ENCODE measurements at regions not wholly inside any gene's neighbourhood (a gene's known extent, or its start where the extent isn't known, plus 50 kb on each side); places are given as distances from the start of the nearest gene placed in this dataset.
A peak's percentile ranks its signal among the peaks of the same experiment; 100 is the strongest.

DNA sequence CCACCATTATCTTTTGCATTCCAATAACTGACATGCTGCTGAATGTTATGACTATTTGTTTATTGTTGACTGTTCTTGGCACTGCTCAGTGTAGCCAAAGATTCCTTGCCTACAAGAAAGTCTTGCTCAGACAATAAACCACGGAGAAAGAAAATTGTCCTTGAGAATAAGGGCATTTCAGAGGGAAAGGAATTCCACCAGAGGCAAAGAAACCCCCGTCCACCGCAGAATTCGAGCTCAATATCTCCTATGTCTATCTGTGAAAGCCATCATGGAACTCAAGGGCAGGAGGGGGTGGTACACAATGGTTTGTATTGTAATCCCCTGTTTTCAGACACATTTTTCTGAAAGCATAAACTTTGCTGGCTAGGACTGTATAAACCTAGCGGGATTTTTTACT lies 70.3 kb upstream of the ADAMTS16 start:
- H3K36me3 Mint-ChIP-seq (ENCODE audit: low read depth), result no peaks in the 10 kb centered on the region
- TF ChIP-seq, protein P1, sequence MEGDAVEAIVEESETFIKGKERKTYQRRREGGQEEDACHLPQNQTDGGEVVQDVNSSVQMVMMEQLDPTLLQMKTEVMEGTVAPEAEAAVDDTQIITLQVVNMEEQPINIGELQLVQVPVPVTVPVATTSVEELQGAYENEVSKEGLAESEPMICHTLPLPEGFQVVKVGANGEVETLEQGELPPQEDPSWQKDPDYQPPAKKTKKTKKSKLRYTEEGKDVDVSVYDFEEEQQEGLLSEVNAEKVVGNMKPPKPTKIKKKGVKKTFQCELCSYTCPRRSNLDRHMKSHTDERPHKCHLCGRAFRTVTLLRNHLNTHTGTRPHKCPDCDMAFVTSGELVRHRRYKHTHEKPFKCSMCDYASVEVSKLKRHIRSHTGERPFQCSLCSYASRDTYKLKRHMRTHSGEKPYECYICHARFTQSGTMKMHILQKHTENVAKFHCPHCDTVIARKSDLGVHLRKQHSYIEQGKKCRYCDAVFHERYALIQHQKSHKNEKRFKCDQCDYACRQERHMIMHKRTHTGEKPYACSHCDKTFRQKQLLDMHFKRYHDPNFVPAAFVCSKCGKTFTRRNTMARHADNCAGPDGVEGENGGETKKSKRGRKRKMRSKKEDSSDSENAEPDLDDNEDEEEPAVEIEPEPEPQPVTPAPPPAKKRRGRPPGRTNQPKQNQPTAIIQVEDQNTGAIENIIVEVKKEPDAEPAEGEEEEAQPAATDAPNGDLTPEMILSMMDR (conservative IDR thresholded peaks at IDR 0.05), result no peak
- no peak overlapping the region for H3K27ac Mint-ChIP-seq (ENCODE audit: unreplicated experiment)
- no peak for DNase-seq (ENCODE audit: low read depth, low spot score)
- peaks cover 20% of the 10 kb centered on the region for H3K4me1 Mint-ChIP-seq
- H3K4me3 Mint-ChIP-seq, result peak overlapping the region; percentile 14
- H3K9me3 Mint-ChIP-seq, result peaks cover 3% of the 10 kb centered on the region
- H3K27me3 Mint-ChIP-seq (ENCODE audit: low read depth), result no peaks in the 10 kb centered on the region

DNA sequence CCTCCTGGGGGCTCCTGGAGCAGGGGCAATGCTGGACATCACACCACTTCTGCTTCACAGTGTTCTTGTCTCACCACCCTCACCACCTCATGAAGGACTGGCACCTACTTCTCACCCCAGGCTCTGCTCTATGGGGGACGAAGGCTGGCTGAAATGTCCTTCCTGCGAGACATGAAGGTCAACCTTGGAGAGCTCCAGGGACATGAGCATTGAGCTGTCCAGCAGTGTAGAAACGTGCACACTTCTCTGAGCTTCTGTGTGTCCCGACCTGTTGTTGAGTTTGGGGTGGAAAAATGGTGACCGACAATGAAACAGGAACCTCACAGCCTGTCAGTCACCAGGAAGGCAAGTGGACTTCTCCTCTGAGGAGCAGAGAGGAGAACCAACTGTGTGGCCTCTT lies 68.6 kb upstream of the ADAMTS16 start:
- H3K4me3 Mint-ChIP-seq, result no peak overlapping the region
- H3K27me3 Mint-ChIP-seq (ENCODE audit: low read depth), result no peaks in the 10 kb centered on the region
- peaks cover 20% of the 10 kb centered on the region for H3K4me1 Mint-ChIP-seq
- peaks cover 3% of the 10 kb centered on the region for H3K9me3 Mint-ChIP-seq
- no peak overlapping the region for H3K27ac Mint-ChIP-seq (ENCODE audit: unreplicated experiment)
- DNase-seq (ENCODE audit: low read depth, low spot score), result no peak
- TF ChIP-seq, protein P1 (conservative IDR thresholded peaks at IDR 0.05), result no peak
- H3K36me3 Mint-ChIP-seq (ENCODE audit: low read depth), result no peaks in the 10 kb centered on the region

DNA sequence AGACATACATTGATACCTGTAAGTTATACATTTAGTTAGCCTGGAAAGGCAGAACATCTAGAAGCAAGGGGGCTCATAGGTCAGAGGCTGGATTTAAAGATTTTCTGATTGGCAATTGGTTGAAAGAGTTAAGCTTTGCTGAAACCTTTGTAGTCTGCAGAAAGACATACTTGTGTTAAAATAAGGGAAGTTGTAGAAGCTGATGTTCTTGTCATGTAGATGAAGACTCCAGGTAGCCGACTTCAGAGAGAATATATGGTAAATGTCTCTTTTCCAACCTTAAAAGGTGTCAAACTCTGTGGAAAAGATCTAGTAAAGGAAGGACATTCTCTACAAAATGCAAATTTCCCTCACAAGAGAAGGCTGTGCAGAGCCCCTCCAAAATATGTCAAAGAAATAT lies 62.9 kb upstream of the ADAMTS16 start:
- TF ChIP-seq, protein P1 (conservative IDR thresholded peaks at IDR 0.05), result no peak
- no peak for DNase-seq (ENCODE audit: low read depth, low spot score)
- H3K4me3 Mint-ChIP-seq, result no peak overlapping the region
- no peaks in the 10 kb centered on the region for H3K27me3 Mint-ChIP-seq (ENCODE audit: low read depth)
- no peak overlapping the region for H3K27ac Mint-ChIP-seq (ENCODE audit: unreplicated experiment)
- H3K4me1 Mint-ChIP-seq, result peaks cover 13% of the 10 kb centered on the region
- H3K9me3 Mint-ChIP-seq, result peaks cover 3% of the 10 kb centered on the region
- H3K36me3 Mint-ChIP-seq (ENCODE audit: low read depth), result no peaks in the 10 kb centered on the region

DNA sequence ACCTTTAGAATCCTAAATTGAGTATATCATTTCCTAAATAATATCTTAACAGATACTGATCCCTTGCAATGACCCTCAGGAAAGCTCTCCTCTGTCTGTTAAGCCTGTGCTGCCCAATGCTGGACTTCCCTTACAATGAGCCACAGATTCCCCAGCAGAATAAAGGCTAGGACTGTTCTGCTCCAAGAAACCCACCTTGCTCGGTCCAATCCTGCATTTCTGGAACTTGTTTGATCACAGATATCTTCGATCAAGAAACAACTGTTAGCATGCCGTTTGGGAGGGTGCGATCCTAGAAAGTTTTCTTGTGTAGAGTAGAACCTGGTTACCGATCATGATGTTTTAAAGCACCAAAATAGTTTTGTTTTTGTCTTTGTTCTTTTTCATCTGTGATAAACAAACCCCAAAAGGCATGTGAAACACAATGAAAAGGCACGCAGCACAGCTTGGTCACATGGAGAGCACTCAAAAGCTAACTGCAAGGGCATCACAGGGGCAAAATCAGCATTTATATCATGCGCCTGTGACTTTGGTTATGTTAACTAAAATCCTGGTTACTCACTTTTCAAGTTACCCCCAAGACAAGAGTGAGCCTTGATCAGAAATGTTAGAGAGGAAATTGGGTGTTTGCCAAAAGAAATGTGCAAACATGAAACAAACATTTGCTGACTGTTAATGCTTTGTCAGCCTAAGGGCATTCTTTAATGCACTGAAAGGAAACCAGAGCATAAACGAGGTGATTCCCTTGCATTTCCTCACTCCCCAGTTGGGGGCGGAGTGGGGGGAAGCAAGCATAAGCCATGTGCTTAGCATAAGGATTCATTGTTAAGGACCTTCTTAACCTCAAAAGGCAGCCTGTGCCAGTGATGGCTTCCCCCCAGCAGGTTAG lies 61.9 kb upstream of the ADAMTS16 start:
- Mint-ChIP-seq H3K27ac (ENCODE audit: unreplicated experiment) (no peak overlapping the region), H3K4me1 (peaks cover 13% of the 10 kb centered on the region), H3K9me3 (no peaks in the 10 kb centered on the region), H3K4me3 (no peak overlapping the region), H3K27me3 (ENCODE audit: low read depth) (no peaks in the 10 kb centered on the region), H3K36me3 (ENCODE audit: low read depth) (no peaks in the 10 kb centered on the region)
- DNase-seq (ENCODE audit: low read depth, low spot score), result no peak
- TF ChIP-seq, protein P1 (conservative IDR thresholded peaks at IDR 0.05), result no peak

DNA sequence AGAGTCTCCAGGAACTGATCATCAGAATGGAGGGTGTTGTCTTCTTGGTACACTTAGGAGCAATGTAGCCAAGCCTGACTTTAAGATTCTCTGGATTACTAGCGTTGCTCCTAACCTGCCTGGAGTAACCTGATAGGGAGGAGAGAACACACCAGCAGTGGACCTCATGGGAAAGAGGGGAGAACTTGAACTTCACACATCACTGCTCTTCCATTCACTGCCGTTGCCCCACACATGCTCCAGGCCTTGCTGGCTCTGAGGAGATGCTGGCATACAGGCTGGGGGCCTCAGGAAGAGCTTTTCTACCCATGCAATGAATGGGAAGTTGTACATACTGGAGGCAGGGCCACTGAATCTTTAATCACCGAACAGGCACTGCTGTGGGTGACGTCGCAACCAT lies 60.3 kb upstream of the ADAMTS16 start:
- TF ChIP-seq, protein P1 (conservative IDR thresholded peaks at IDR 0.05), result no peak
- Mint-ChIP-seq H3K27ac (ENCODE audit: unreplicated experiment) (no peak overlapping the region), H3K4me3 (no peak overlapping the region), H3K36me3 (ENCODE audit: low read depth) (no peaks in the 10 kb centered on the region), H3K9me3 (no peaks in the 10 kb centered on the region), H3K27me3 (ENCODE audit: low read depth) (no peaks in the 10 kb centered on the region), H3K4me1 (peaks cover 13% of the 10 kb centered on the region)
- DNase-seq (ENCODE audit: low read depth, low spot score), result no peak

Data from neural crest cell (in vitro differentiated cells).